Esophagus muscularis mucosa (tissue), 3 donors: ENCODE measurements at regions not wholly inside any gene's neighbourhood (a gene's known extent, or its start where the extent isn't known, plus 50 kb on each side); places are given as distances from the start of the nearest gene placed in this dataset.

Source experiments
- CTCF ChIP-seq, 3 experiments: fragments of 200-600 bp in 2 of 3; fragments of 450-650 bp in 1 of 3; sonication (generic) in 2 of 3; IDR thresholded peaks; one replicate each; pipeline ENCODE4 v1.5.1; 2017 to 2019; ENCODE audit warnings: antibody characterized with exemption in 3 of 3, mild to moderate bottlenecking in 2 of 3, moderate library complexity in 1 of 3
- POLR2A ChIP-seq: fragments of 450-650 bp; IDR thresholded peaks from one replicate; pipeline ENCODE4 v1.6.1; 2017; ENCODE audit warnings: antibody characterized with exemption, moderate library complexity, mild to moderate bottlenecking, low read depth

GRCh38 chr2:194343167-194343566 lies 1313.9 kb upstream of the SLC39A10 start:
- no peak for TF ChIP-seq POLR2A
- no peak for TF ChIP-seq CTCF (IDR thresholded peaks at IDR 0.05)
